Activated CD8-positive, alpha-beta T cell treated with anti-CD3 and anti-CD28 coated beads for 36 hours (primary cell): ENCODE measurements at regions not wholly inside any gene's neighbourhood (a gene's known extent, or its start where the extent isn't known, plus 50 kb on each side); places are given as distances from the start of the nearest gene placed in this dataset.

Experiments used
- ATAC-seq: fragments of 200-7000 bp; cut with Tn5 transposase; one replicate; pipeline ENCODE4 v1.10.0; 2021; ENCODE audit warnings: mild to moderate bottlenecking, moderate library complexity
- CTCF ChIA-PET: fragments of 350-600 bp; sonication (Branson Sonifier 250); formaldehyde crosslinking; loops from one replicate; lab custom pipeline; 2021; ENCODE audit warnings: antibody characterized with exemption; lab: Charles Lee
- POLR2A ChIA-PET: fragments of 350-600 bp; sonication (Branson Sonifier 250); formaldehyde crosslinking; loops from one replicate; lab custom pipeline; 2021; ENCODE audit warnings: antibody characterized with exemption; lab: Charles Lee
- DNase-seq: peaks from one replicate; pipeline ENCODE4 v3.0.0-alpha.2; 2020
- H3K27ac Mint-ChIP-seq: one replicate; pipeline ENCODE4 v1.8.0; 2021; ENCODE audit warnings: mild to moderate bottlenecking, mixed read lengths
- H3K27me3 Mint-ChIP-seq: one replicate; pipeline ENCODE4 v1.8.0; 2021; ENCODE audit warnings: mixed read lengths
- H3K36me3 Mint-ChIP-seq: one replicate; pipeline ENCODE4 v1.8.0; 2021; ENCODE audit warnings: low read depth, mixed read lengths
- H3K4me1 Mint-ChIP-seq: one replicate; pipeline ENCODE4 v1.8.0; 2021; ENCODE audit warnings: low read depth, mixed read lengths
- H3K4me3 Mint-ChIP-seq: one replicate; pipeline ENCODE4 v1.8.0; 2021; ENCODE audit warnings: mild to moderate bottlenecking, moderate library complexity, mixed read lengths
- H3K9me3 Mint-ChIP-seq: one replicate; pipeline ENCODE4 v1.8.0; 2021; ENCODE audit warnings: mixed read lengths
- CTCF ChIP-seq: fragments of 200-600 bp; IDR thresholded peaks from one replicate; pipeline ENCODE4 v1.8.0; 2022; ENCODE audit warnings: antibody characterized with exemption, mild to moderate bottlenecking
- intact Hi-C: fragments of 100-400 bp; cut with micrococcal nuclease; formaldehyde crosslinking; loops from one replicate; pipeline ENCODE4 v1.10.0; 2022

- H3K4me1 Mint-ChIP-seq = no peaks in the 10 kb centered on the region
- H3K9me3 Mint-ChIP-seq = no peaks in the 10 kb centered on the region
- no peak overlapping the region for H3K4me3 Mint-ChIP-seq
- intact Hi-C loops = no loop called here
- ATAC-seq (no peak), DNase-seq (no peak)
- H3K36me3 Mint-ChIP-seq = no peaks in the 10 kb centered on the region
- H3K27me3 Mint-ChIP-seq = no peaks in the 10 kb centered on the region
- CTCF ChIA-PET = no interaction called here
- POLR2A ChIA-PET = no interaction called here
- no peak for TF ChIP-seq CTCF
- no peak overlapping the region for H3K27ac Mint-ChIP-seq
Observed at GRCh38 chr1:83725735-83726360, 273.1 kb downstream of the TTLL7 start.

GRCh38 chr1:83718338-83718737 lies 280.6 kb downstream of the TTLL7 start:
- CTCF ChIA-PET = no interaction called here
- intact Hi-C loops = no loop called here
- no peak for TF ChIP-seq CTCF
- Mint-ChIP-seq H3K36me3 (no peaks in the 10 kb centered on the region), H3K27ac (no peak overlapping the region), H3K27me3 (no peaks in the 10 kb centered on the region), H3K9me3 (no peaks in the 10 kb centered on the region), H3K4me3 (no peak overlapping the region), H3K4me1 (peaks cover 8% of the 10 kb centered on the region)
- DNase-seq (no peak), ATAC-seq (no peak)
- POLR2A ChIA-PET = interaction anchor here (0.6 kb wide), 1 partner anchor 262 kb away, joined by 3 read pairs; no protein-coding TSS in a partner anchor

GRCh38 chr1:83717785-83718184 lies 281.1 kb downstream of the TTLL7 start:
- intact Hi-C loops = no loop called here
- POLR2A ChIA-PET = no interaction called here
- DNase-seq = no peak
- CTCF ChIA-PET = no interaction called here
- no peak for ATAC-seq
- no peaks in the 10 kb centered on the region for H3K36me3 Mint-ChIP-seq
- TF ChIP-seq CTCF = no peak
- no peak overlapping the region for H3K27ac Mint-ChIP-seq
- no peak overlapping the region for H3K4me3 Mint-ChIP-seq
- H3K27me3 Mint-ChIP-seq = no peaks in the 10 kb centered on the region
- H3K9me3 Mint-ChIP-seq = no peaks in the 10 kb centered on the region
- peaks cover 8% of the 10 kb centered on the region for H3K4me1 Mint-ChIP-seq

GRCh38 chr1:83716641-83717040 lies 282.3 kb downstream of the TTLL7 start:
- H3K27me3 Mint-ChIP-seq = no peaks in the 10 kb centered on the region
- TF ChIP-seq CTCF = no peak
- ChIA-PET CTCF (no interaction called here), POLR2A (no interaction called here)
- no peaks in the 10 kb centered on the region for H3K9me3 Mint-ChIP-seq
- H3K4me3 Mint-ChIP-seq = no peak overlapping the region
- H3K27ac Mint-ChIP-seq = no peak overlapping the region
- peaks cover 8% of the 10 kb centered on the region for H3K4me1 Mint-ChIP-seq
- DNase-seq = no peak
- intact Hi-C loops = no loop called here
- no peaks in the 10 kb centered on the region for H3K36me3 Mint-ChIP-seq
- no peak for ATAC-seq

- H3K9me3 Mint-ChIP-seq = no peaks in the 10 kb centered on the region
- DNase-seq = no peak
- no peaks in the 10 kb centered on the region for H3K36me3 Mint-ChIP-seq
- H3K4me3 Mint-ChIP-seq = no peak overlapping the region
- intact Hi-C loops = no loop called here
- peaks cover 8% of the 10 kb centered on the region for H3K4me1 Mint-ChIP-seq
- no peaks in the 10 kb centered on the region for H3K27me3 Mint-ChIP-seq
- POLR2A ChIA-PET = no interaction called here
- ATAC-seq = no peak
- no peak for TF ChIP-seq CTCF
- H3K27ac Mint-ChIP-seq = no peak overlapping the region
- CTCF ChIA-PET = no interaction called here
Observed at GRCh38 chr1:83715550-83715949, 283.4 kb downstream of the TTLL7 start.
